ENCODE measurements at regions not wholly inside any gene's neighbourhood (a gene's known extent, or its start where the extent isn't known, plus 50 kb on each side); places are given as distances from the start of the nearest gene placed in this dataset.

DNA sequence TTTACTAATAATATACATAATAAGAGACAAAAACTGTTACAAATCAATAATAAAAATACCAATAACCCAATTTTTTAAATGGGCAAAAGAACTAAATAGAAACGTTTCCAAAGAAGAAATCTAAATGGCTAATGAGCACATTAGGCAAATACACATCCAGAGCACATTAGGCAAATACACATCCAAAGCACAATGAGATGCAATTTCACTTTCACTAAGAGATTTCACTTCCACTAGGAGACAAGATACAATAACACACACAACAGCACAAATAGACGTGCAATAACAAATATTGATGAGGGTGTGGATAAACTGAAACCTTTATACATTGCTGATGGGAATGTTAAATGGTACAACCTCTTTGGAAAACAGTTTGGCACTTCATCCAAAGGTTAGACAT lies 250.7 kb downstream of the ARAP2 start:
- H3K9me3 ChIP-seq (ENCODE audit: control insufficient read depth in 2 of 3, insufficient read depth in 1 of 3, low read length in 3 of 3), result no peaks in the 10 kb centered on the region
- TF ChIP-seq, protein P1, sequence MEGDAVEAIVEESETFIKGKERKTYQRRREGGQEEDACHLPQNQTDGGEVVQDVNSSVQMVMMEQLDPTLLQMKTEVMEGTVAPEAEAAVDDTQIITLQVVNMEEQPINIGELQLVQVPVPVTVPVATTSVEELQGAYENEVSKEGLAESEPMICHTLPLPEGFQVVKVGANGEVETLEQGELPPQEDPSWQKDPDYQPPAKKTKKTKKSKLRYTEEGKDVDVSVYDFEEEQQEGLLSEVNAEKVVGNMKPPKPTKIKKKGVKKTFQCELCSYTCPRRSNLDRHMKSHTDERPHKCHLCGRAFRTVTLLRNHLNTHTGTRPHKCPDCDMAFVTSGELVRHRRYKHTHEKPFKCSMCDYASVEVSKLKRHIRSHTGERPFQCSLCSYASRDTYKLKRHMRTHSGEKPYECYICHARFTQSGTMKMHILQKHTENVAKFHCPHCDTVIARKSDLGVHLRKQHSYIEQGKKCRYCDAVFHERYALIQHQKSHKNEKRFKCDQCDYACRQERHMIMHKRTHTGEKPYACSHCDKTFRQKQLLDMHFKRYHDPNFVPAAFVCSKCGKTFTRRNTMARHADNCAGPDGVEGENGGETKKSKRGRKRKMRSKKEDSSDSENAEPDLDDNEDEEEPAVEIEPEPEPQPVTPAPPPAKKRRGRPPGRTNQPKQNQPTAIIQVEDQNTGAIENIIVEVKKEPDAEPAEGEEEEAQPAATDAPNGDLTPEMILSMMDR (IDR thresholded peaks at IDR 0.05; ENCODE audit: borderline replicate concordance, extremely low read depth, insufficient read depth), result no peak
- H3K27me3 ChIP-seq (ENCODE audit: control insufficient read depth, insufficient read depth, low read length), result no peaks in the 10 kb centered on the region
- no peak overlapping the region for H3K9ac ChIP-seq (ENCODE audit: low read length in 3 of 3)
- H3K4me3 ChIP-seq (ENCODE audit: low read length in 3 of 3), result no peak overlapping the region
- DNase-seq (no peak), FAIRE-seq (no peak)
- H3K4me1 ChIP-seq (ENCODE audit: control insufficient read depth in 2 of 3, insufficient read depth in 2 of 3, low read depth in 1 of 3, low read length in 3 of 3), result no peaks in the 10 kb centered on the region
- H3K36me3 ChIP-seq (ENCODE audit: control insufficient read depth in 2 of 3, insufficient read depth in 3 of 3, low read length in 3 of 3), result no peaks in the 10 kb centered on the region
- intact Hi-C loops (cut with DNase I), result no loop called here
- H3K27ac ChIP-seq (ENCODE audit: low read depth in 2 of 2, low read length in 2 of 2), result no peak overlapping the region

DNA sequence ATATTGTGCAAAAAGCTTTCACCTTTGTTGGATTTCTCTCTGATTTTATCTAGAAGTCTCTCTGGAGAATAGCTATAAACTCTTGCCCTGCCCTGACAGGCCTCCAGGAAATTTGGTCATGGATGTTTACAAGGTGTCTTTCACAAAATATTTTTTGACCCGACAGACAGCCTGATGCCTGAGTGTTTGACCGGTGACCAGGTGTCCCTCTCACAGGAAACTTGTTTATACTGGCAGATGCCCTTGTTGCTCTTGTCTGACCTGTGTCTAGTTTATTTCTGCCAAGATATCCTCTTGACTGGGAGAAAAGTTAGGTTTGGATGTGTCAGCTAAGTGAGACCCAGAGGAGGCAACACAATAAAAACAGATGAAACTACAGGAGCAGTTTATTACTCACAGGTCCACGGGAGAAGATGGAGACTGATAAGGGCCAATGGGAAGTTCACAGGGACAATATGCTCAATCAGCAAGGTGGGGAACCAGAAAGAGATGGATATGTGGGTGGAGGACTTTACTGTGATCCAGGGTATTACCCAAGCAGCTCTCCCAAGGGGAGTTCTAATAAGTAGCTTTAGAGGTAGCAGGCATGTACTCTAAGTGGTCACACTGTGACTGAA lies 243.3 kb downstream of the ARAP2 start:
- Histone ChIP-seq H3K9me3 (ENCODE audit: control insufficient read depth in 2 of 3, insufficient read depth in 1 of 3, low read length in 3 of 3) (no peaks in the 10 kb centered on the region), H3K27ac (ENCODE audit: low read depth in 2 of 2, low read length in 2 of 2) (no peak overlapping the region), H3K36me3 (ENCODE audit: control insufficient read depth in 2 of 3, insufficient read depth in 3 of 3, low read length in 3 of 3) (no peaks in the 10 kb centered on the region), H3K4me3 (ENCODE audit: low read length in 3 of 3) (no peak overlapping the region), H3K9ac (ENCODE audit: low read length in 3 of 3) (no peak overlapping the region), H3K4me1 (ENCODE audit: control insufficient read depth in 2 of 3, insufficient read depth in 2 of 3, low read depth in 1 of 3, low read length in 3 of 3) (no peaks in the 10 kb centered on the region), H3K27me3 (ENCODE audit: control insufficient read depth, insufficient read depth, low read length) (no peaks in the 10 kb centered on the region)
- FAIRE-seq, result no peak
- intact Hi-C loops (cut with DNase I), result no loop called here
- DNase-seq, result no peak
- TF ChIP-seq, protein P1 (IDR thresholded peaks at IDR 0.05; ENCODE audit: borderline replicate concordance, extremely low read depth, insufficient read depth), result no peak

DNA sequence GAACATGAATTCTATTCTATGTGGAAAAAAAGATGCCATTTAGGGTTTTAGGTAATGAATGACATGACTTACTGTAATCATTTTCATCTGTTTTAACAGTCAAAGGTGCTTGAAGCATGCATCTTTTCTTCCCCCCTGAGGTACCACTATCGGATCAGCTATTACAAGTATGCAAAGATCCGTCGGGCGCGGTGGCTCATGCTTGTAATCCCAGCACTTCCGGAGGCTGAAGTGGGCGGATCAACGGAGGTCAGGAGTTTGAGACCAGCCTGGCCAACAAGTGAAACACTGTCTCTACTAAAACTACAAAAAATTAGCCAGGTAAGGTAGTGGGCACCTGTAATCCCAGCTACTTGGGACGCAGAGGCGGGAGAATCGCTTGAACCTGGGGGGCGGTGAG lies 241.3 kb downstream of the ARAP2 start:
- no peaks in the 10 kb centered on the region for H3K36me3 ChIP-seq (ENCODE audit: control insufficient read depth in 2 of 3, insufficient read depth in 3 of 3, low read length in 3 of 3)
- no peak overlapping the region for H3K27ac ChIP-seq (ENCODE audit: low read depth in 2 of 2, low read length in 2 of 2)
- no peaks in the 10 kb centered on the region for H3K9me3 ChIP-seq (ENCODE audit: control insufficient read depth in 2 of 3, insufficient read depth in 1 of 3, low read length in 3 of 3)
- no peaks in the 10 kb centered on the region for H3K27me3 ChIP-seq (ENCODE audit: control insufficient read depth, insufficient read depth, low read length)
- intact Hi-C loops (cut with DNase I), result no loop called here
- no peak for FAIRE-seq
- DNase-seq, result no peak
- TF ChIP-seq, protein P1 (IDR thresholded peaks at IDR 0.05; ENCODE audit: borderline replicate concordance, extremely low read depth, insufficient read depth), result no peak
- H3K4me3 ChIP-seq (ENCODE audit: low read length in 3 of 3), result no peak overlapping the region
- no peaks in the 10 kb centered on the region for H3K4me1 ChIP-seq (ENCODE audit: control insufficient read depth in 2 of 3, insufficient read depth in 2 of 3, low read depth in 1 of 3, low read length in 3 of 3)
- H3K9ac ChIP-seq (ENCODE audit: low read length in 3 of 3), result no peak overlapping the region

Measured in kidney (tissue), 13 donors.